HK-2 (cell line): ENCODE measurements at regions not wholly inside any gene's neighbourhood (a gene's known extent, or its start where the extent isn't known, plus 50 kb on each side); places are given as distances from the start of the nearest gene placed in this dataset.
A peak's percentile ranks its signal among the peaks of the same experiment; 100 is the strongest.
"Not testable (repeated sequence)": the region's sequence is repeated elsewhere in the genome, so short reads cannot be mapped to it uniquely, and the experiment has no call there.

ENCODE experiments used
- DNase-seq: peaks from one replicate; pipeline ENCODE4 v3.0.0-alpha.2; 2018; ENCODE audit not compliant: unreplicated experiment

- no peak for DNase-seq
These were observed 407.6 kb downstream of the RAB38 start for GRCh38 chr11:87767615-87768014.

GRCh38 chr11:87764075-87764474, 411.2 kb downstream of the RAB38 start:
- not testable (repeated sequence) for DNase-seq

- no peak for DNase-seq
These were observed 420.6 kb downstream of the RAB38 start for GRCh38 chr11:87754685-87755084.

GRCh38 chr11:87753143-87753542, 422.1 kb downstream of the RAB38 start:
- DNase-seq = no peak

- no peak for DNase-seq
These were observed 432.2 kb downstream of the RAB38 start for GRCh38 chr11:87743007-87743406.

- DNase-seq = no peak
These were observed 434.3 kb downstream of the RAB38 start for GRCh38 chr11:87740968-87741367.

GRCh38 chr11:87740451-87740850, 434.8 kb downstream of the RAB38 start:
- no peak for DNase-seq

- DNase-seq = no peak
These were observed 435.5 kb downstream of the RAB38 start for GRCh38 chr11:87739766-87740165.

- DNase-seq = no peak
These were observed 436.0 kb downstream of the RAB38 start for GRCh38 chr11:87739261-87739660.

GRCh38 chr11:87736928-87737327, 438.3 kb downstream of the RAB38 start:
- DNase-seq = no peak

- DNase-seq = no peak
These were observed 448.7 kb downstream of the RAB38 start for GRCh38 chr11:87726506-87726905.

- DNase-seq = no peak
These were observed 450.9 kb downstream of the RAB38 start for GRCh38 chr11:87724358-87724757.

- peak; percentile 13 for DNase-seq
These were observed 452.3 kb downstream of the RAB38 start for GRCh38 chr11:87722756-87723565.

GRCh38 chr11:87719326-87720073, 455.7 kb downstream of the RAB38 start:
- DNase-seq = no peak

GRCh38 chr11:87712802-87713202, 462.4 kb downstream of the RAB38 start:
- DNase-seq = no peak

GRCh38 chr11:87712391-87712790, 462.9 kb downstream of the RAB38 start:
- no peak for DNase-seq

- DNase-seq = not testable (repeated sequence)
These were observed 471.7 kb downstream of the RAB38 start for GRCh38 chr11:87703589-87703988.

- DNase-seq = no peak
These were observed 499.2 kb downstream of the RAB38 start for GRCh38 chr11:87675993-87676392.

GRCh38 chr11:87666730-87667129, 508.5 kb downstream of the RAB38 start:
- no peak for DNase-seq

- no peak for DNase-seq
These were observed 513.0 kb downstream of the RAB38 start for GRCh38 chr11:87662287-87662686.

GRCh38 chr11:87660926-87661660, 514.1 kb downstream of the RAB38 start:
- DNase-seq = no peak

GRCh38 chr11:87659807-87660206, 515.4 kb downstream of the RAB38 start:
- no peak for DNase-seq
